H9 (cell line): ENCODE measurements at regions not wholly inside any gene's neighbourhood (a gene's known extent, or its start where the extent isn't known, plus 50 kb on each side); places are given as distances from the start of the nearest gene placed in this dataset.
A peak's percentile ranks its signal among the peaks of the same experiment; 100 is the strongest.

Experiments
- DNase-seq: peaks from one replicate; pipeline ENCODE4 v3.0.0-alpha.2; 2017
- H2AFZ ChIP-seq: one replicate; pipeline ENCODE4 v1.6.1; 2013; ENCODE audit warnings: mild to moderate bottlenecking, low read length, control low read depth, moderate library complexity
- H2AK5ac ChIP-seq: 2 replicates; pipeline ENCODE4 v1.6.1; 2013; ENCODE audit warnings: low read length, control low read depth, mixed read lengths; ENCODE audit not compliant: insufficient read length
- H2BK120ac ChIP-seq: one replicate; pipeline ENCODE4 v1.6.1; 2013; ENCODE audit warnings: low read depth, mild to moderate bottlenecking, low read length, control low read depth, inconsistent platforms; ENCODE audit not compliant: poor library complexity, severe bottlenecking
- H2BK12ac ChIP-seq: 2 replicates; pipeline ENCODE4 v1.6.1; 2013; ENCODE audit warnings: low read length, control low read depth, mixed read lengths, low read depth; ENCODE audit not compliant: insufficient read length
- H2BK15ac ChIP-seq: 2 replicates; pipeline ENCODE4 v1.6.1; 2013; ENCODE audit warnings: low read depth, low read length, control low read depth
- H2BK20ac ChIP-seq: one replicate; pipeline ENCODE4 v1.6.1; 2013; ENCODE audit warnings: low read depth, mild to moderate bottlenecking, low read length, control low read depth, inconsistent platforms; ENCODE audit not compliant: poor library complexity, severe bottlenecking
- H2BK5ac ChIP-seq: 2 replicates; pipeline ENCODE4 v1.6.1; 2013; ENCODE audit warnings: low read length, control low read depth, mixed read lengths; ENCODE audit not compliant: insufficient read length
- H3K14ac ChIP-seq: 2 replicates; pipeline ENCODE4 v1.6.1; 2013; ENCODE audit warnings: low read length, control low read depth; ENCODE audit not compliant: insufficient read depth
- H3K18ac ChIP-seq: 2 replicates; pipeline ENCODE4 v1.6.1; 2013; ENCODE audit warnings: low read depth, mild to moderate bottlenecking, mixed read lengths, low read length, control low read depth; ENCODE audit not compliant: insufficient read length
- H3K23ac ChIP-seq: 2 replicates; pipeline ENCODE4 v1.6.1; 2013; ENCODE audit warnings: low read length, control low read depth, mixed read lengths, low read depth; ENCODE audit not compliant: insufficient read length
- H3K23me2 ChIP-seq: 2 replicates; pipeline ENCODE4 v1.6.1; 2013; ENCODE audit warnings: low read depth, mild to moderate bottlenecking, mixed read lengths, low read length, control low read depth; ENCODE audit not compliant: insufficient read length, poor library complexity, severe bottlenecking
- H3K27ac ChIP-seq: 2 replicates; pipeline ENCODE4 v1.5.1; 2013; ENCODE audit warnings: low read length, control low read depth, mixed read lengths, low read depth; ENCODE audit not compliant: insufficient read length
- H3K27me3 ChIP-seq: 2 replicates; pipeline ENCODE4 v1.6.1; 2013; ENCODE audit warnings: low read length, control low read depth, inconsistent platforms; ENCODE audit not compliant: insufficient read depth
- H3K4ac ChIP-seq: 2 replicates; pipeline ENCODE4 v1.6.1; 2013; ENCODE audit warnings: low read depth, mild to moderate bottlenecking, control low read depth, inconsistent platforms, low read length, moderate library complexity
- H3K4me1 ChIP-seq: 2 replicates; pipeline ENCODE4 v1.6.1; 2013; ENCODE audit warnings: low read length, control low read depth, inconsistent platforms; ENCODE audit not compliant: insufficient read depth
- H3K4me2 ChIP-seq: 2 replicates; pipeline ENCODE4 v1.6.1; 2013; ENCODE audit warnings: low read length, control low read depth, mixed read lengths; ENCODE audit not compliant: insufficient read length, insufficient read depth
- H3K56ac ChIP-seq: 2 replicates; pipeline ENCODE4 v1.6.1; 2013; ENCODE audit warnings: low read depth, mild to moderate bottlenecking, mixed read lengths, low read length, control low read depth; ENCODE audit not compliant: insufficient read length
- H3K79me1 ChIP-seq: 2 replicates; pipeline ENCODE4 v1.6.1; 2013; ENCODE audit warnings: low read depth, mild to moderate bottlenecking, moderate library complexity, low read length, control low read depth, inconsistent platforms; ENCODE audit not compliant: insufficient read depth, poor library complexity, severe bottlenecking
- H3K79me2 ChIP-seq: 2 replicates; pipeline ENCODE4 v1.6.1; 2013; ENCODE audit warnings: low read length, control low read depth, inconsistent platforms; ENCODE audit not compliant: insufficient read depth
- H3K9ac ChIP-seq: 2 replicates; pipeline ENCODE4 v1.6.1; 2013; ENCODE audit warnings: low read length, control low read depth, mixed read lengths; ENCODE audit not compliant: insufficient read length; ENCODE audit errors: extremely low read depth
- H3K9me3 ChIP-seq: one replicate; pipeline ENCODE4 v1.6.1; 2013; ENCODE audit warnings: low read depth, low read length, inconsistent platforms; ENCODE audit not compliant: control insufficient read depth
- H3T11ph ChIP-seq: one replicate; pipeline ENCODE4 v1.6.1; 2013; ENCODE audit warnings: mild to moderate bottlenecking, low read length, control low read depth, inconsistent platforms
- H4K20me1 ChIP-seq: one replicate; pipeline ENCODE4 v1.6.1; 2013; ENCODE audit not compliant: control insufficient read depth, insufficient read length, insufficient read depth
- H4K5ac ChIP-seq: 2 replicates; pipeline ENCODE4 v1.6.1; 2013; ENCODE audit warnings: low read depth, mild to moderate bottlenecking, mixed read lengths, low read length, control low read depth; ENCODE audit not compliant: insufficient read length
- H4K8ac ChIP-seq: replicated peaks from 2 replicates; pipeline ENCODE4 v1.6.1; 2013; ENCODE audit warnings: low read length, control low read depth, mixed read lengths, low read depth; ENCODE audit not compliant: insufficient read length
- H4K91ac ChIP-seq: 2 replicates; pipeline ENCODE4 v1.6.1; 2013; ENCODE audit warnings: low read depth, mild to moderate bottlenecking, moderate library complexity, mixed read lengths, low read length, control low read depth; ENCODE audit not compliant: insufficient read length
- H3K27ac Mint-ChIP-seq, 3 experiments: 2 replicates in 2 of 3; 3 replicates in 1 of 3; pipeline ENCODE4 v1.8.0; 2020 to 2021; ENCODE audit warnings: mixed read lengths in 3 of 3, mild to moderate bottlenecking in 1 of 3, moderate library complexity in 1 of 3
- H3K27me3 Mint-ChIP-seq: 2 replicates; pipeline ENCODE4 v1.8.0; 2021; ENCODE audit warnings: low read depth, mild to moderate bottlenecking, moderate library complexity, mixed read lengths
- H3K36me3 Mint-ChIP-seq, 3 experiments: 2 replicates in 2 of 3; 3 replicates in 1 of 3; pipeline ENCODE4 v1.8.0; 2020 to 2021; ENCODE audit warnings: low read depth in 3 of 3, mixed read lengths in 3 of 3; ENCODE audit not compliant: insufficient read depth in 1 of 3
- H3K4me1 Mint-ChIP-seq, 2 experiments: 2 replicates each; pipeline ENCODE4 v1.8.0; 2020; ENCODE audit warnings: mixed read lengths in 2 of 2
- H3K4me3 Mint-ChIP-seq, 2 experiments: 2 replicates in 1 of 2; 3 replicates in 1 of 2; pipeline ENCODE4 v1.8.0; 2020 to 2021; ENCODE audit warnings: mild to moderate bottlenecking in 2 of 2, mixed read lengths in 2 of 2, moderate library complexity in 1 of 2
- H3K9me3 Mint-ChIP-seq, 2 experiments: 2 replicates in 1 of 2; 3 replicates in 1 of 2; pipeline ENCODE4 v1.8.0; 2020; ENCODE audit warnings: mild to moderate bottlenecking in 2 of 2, mixed read lengths in 2 of 2, moderate library complexity in 1 of 2
- CTCF ChIP-seq: fragments of 200-600 bp; sonication (generic); conservative IDR thresholded peaks from 3 replicates; pipeline ENCODE4 v1.8.0; 2021; ENCODE audit warnings: antibody characterized with exemption, mild to moderate bottlenecking
- WGBS: extraction: QIAGEN DNeasy Blood & Tissue Kit; methylation state at CpG from one replicate; pipeline ENCODE4 v1.1.7; 2013; ENCODE audit warnings: missing lambda C conversion rate, low lambda C conversion rate, mixed read lengths; ENCODE audit not compliant: insufficient read length; ENCODE audit errors: extremely low coverage; 5-methylcytosine and 5-hydroxymethylcytosine counted together

DNA sequence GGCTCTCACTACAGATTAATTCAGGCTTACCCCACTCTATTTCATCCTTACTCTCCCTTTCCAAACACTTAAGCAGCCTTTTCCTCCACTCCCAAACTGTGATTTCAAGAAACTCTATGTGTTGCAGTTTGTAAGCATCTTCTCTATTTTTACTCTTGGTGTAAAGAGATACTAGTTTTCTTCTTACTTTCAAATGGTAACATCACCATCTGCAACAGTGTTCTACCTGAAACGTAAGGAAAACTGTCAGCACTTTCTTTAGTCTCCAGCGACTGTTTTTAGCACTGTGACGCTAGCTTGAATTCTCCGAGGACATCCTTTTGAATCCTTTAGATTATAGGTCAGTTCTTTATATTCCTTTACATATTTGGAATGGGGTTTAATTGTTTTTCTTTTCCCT is 335.2 kb downstream of the PDGFC start:
- no peak overlapping the region for H3K18ac ChIP-seq
- no peak overlapping the region for H2BK120ac ChIP-seq
- H2AFZ ChIP-seq, result no peak overlapping the region
- Mint-ChIP-seq H3K4me3 (no peak overlapping the region), H3K4me1 (peaks cover 10 to 21% of the 10 kb centered on the region in 2 experiments), H3K27me3 (no peaks in the 10 kb centered on the region), H3K27ac (peak overlapping the region in 1 of 3 experiments; percentile 37; a peak in 1 of 7 replicates), H3K36me3 (no peaks in the 10 kb centered on the region; a peak in 1 of 7 replicates), H3K9me3 (peaks cover 0 to under 1% of the 10 kb centered on the region in 2 experiments; a peak in 1 of 5 replicates)
- H4K20me1 ChIP-seq, result no peaks in the 10 kb centered on the region
- no peak overlapping the region for H3K4me2 ChIP-seq
- no peak overlapping the region for H2BK5ac ChIP-seq
- H3T11ph ChIP-seq, result no peak overlapping the region
- H2BK20ac ChIP-seq, result no peak overlapping the region
- no peak overlapping the region for H4K8ac ChIP-seq
- no peak overlapping the region for H3K56ac ChIP-seq
- H3K9me3 ChIP-seq, result no peaks in the 10 kb centered on the region
- no peak overlapping the region for H3K9ac ChIP-seq
- H3K23ac ChIP-seq, result no peak overlapping the region
- H3K23me2 ChIP-seq, result no peaks in the 10 kb centered on the region
- no peak overlapping the region for H3K14ac ChIP-seq
- H4K91ac ChIP-seq, result no peak overlapping the region
- no peak overlapping the region for H2BK15ac ChIP-seq
- H3K27me3 ChIP-seq, result no peaks in the 10 kb centered on the region
- H3K79me1 ChIP-seq, result no peaks in the 10 kb centered on the region
- no peaks in the 10 kb centered on the region; the same call in 1 of the 2 replicates for H3K4me1 ChIP-seq
- no CpG with 5 or more reads among the region's 4 CpGs for WGBS
- TF ChIP-seq CTCF, result no peak
- H4K5ac ChIP-seq, result no peak overlapping the region
- DNase-seq, result no peak
- H2AK5ac ChIP-seq, result no peak overlapping the region
- no peak overlapping the region for H3K27ac ChIP-seq
- H3K4ac ChIP-seq, result no peak overlapping the region
- no peaks in the 10 kb centered on the region for H3K79me2 ChIP-seq
- no peak overlapping the region for H2BK12ac ChIP-seq
